ENCODE measurements at regions not wholly inside any gene's neighbourhood (a gene's known extent, or its start where the extent isn't known, plus 50 kb on each side); places are given as distances from the start of the nearest gene placed in this dataset.

- no TSS peak for BruUV-seq (replicated peaks)
- H3K4me3 ChIP-seq (ENCODE audit: low read depth, low read length) = no peak overlapping the region
- DNase-seq = no peak
- Mint-ChIP-seq H3K27me3 (ENCODE audit: insufficient read depth, unreplicated experiment) (peaks cover 7% of the 10 kb centered on the region), H3K4me3 (ENCODE audit: unreplicated experiment) (no peak overlapping the region), H3K9me3 (ENCODE audit: unreplicated experiment) (peaks cover 10% of the 10 kb centered on the region), H3K27ac (ENCODE audit: unreplicated experiment) (no peak overlapping the region), H3K4me1 (ENCODE audit: low read depth, unreplicated experiment) (no peaks in the 10 kb centered on the region), H3K36me3 (ENCODE audit: insufficient read depth, unreplicated experiment) (no peaks in the 10 kb centered on the region)
- intact Hi-C loops (cut with micrococcal nuclease; ENCODE audit: unreplicated experiment) = no loop called here
- no peaks in the 10 kb centered on the region for H3K27me3 ChIP-seq (replicated peaks; ENCODE audit: control insufficient read depth, insufficient read depth, low read length)
- POLR2A ChIA-PET = no interaction called here
- CTCF ChIA-PET = no interaction called here
- no peaks in the 10 kb centered on the region for H3K36me3 ChIP-seq (ENCODE audit: control insufficient read depth, insufficient read depth, low read length)
- H3K9me3 ChIP-seq = no peaks in the 10 kb centered on the region
- no peaks in the 10 kb centered on the region for H3K4me1 ChIP-seq
- TF ChIP-seq CTCF (IDR thresholded peaks at IDR 0.05; ENCODE audit: insufficient read depth in 1 of 2, low read depth in 1 of 2, low read length in 1 of 2, severe bottlenecking in 1 of 2, unreplicated experiment in 1 of 2) = no peak
Measured at GRCh38 chr2:121925466-121925865, 170.0 kb downstream of the TSN start.

DNA sequence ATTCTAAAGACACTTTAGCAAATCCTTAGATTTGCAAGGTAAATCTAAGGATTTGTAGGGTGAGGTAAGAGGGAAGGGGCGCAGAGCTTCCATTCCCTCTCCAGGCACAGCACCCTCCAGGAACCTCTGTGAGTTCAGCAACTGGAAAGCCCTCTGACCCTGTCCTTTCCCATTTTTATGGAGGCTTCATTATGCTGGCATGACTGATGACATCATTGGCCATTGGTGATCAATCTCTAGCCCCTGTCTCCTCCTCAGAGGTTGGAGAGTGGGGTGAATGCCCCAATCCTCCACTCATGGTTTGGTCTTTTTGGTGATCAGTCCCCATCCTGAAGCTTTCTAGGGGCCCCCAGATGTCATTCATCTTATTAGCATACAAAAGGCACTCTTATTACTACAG lies 187.8 kb downstream of the TSN start:
- H3K27me3 ChIP-seq (replicated peaks; ENCODE audit: control insufficient read depth, insufficient read depth, low read length) = no peaks in the 10 kb centered on the region; the same call in 1 of the 2 replicates
- H3K36me3 ChIP-seq (ENCODE audit: control insufficient read depth, insufficient read depth, low read length) = no peaks in the 10 kb centered on the region
- ChIA-PET CTCF (no interaction called here), POLR2A (no interaction called here)
- Mint-ChIP-seq H3K27ac (ENCODE audit: unreplicated experiment) (no peak overlapping the region), H3K4me3 (ENCODE audit: unreplicated experiment) (no peak overlapping the region), H3K27me3 (ENCODE audit: insufficient read depth, unreplicated experiment) (peaks cover 13% of the 10 kb centered on the region), H3K4me1 (ENCODE audit: low read depth, unreplicated experiment) (no peaks in the 10 kb centered on the region), H3K36me3 (ENCODE audit: insufficient read depth, unreplicated experiment) (no peaks in the 10 kb centered on the region), H3K9me3 (ENCODE audit: unreplicated experiment) (no peaks in the 10 kb centered on the region)
- H3K4me1 ChIP-seq = no peaks in the 10 kb centered on the region
- no peak overlapping the region for H3K4me3 ChIP-seq (ENCODE audit: low read depth, low read length)
- TF ChIP-seq CTCF (IDR thresholded peaks at IDR 0.05; ENCODE audit: insufficient read depth in 1 of 2, low read depth in 1 of 2, low read length in 1 of 2, severe bottlenecking in 1 of 2, unreplicated experiment in 1 of 2) = no peak
- intact Hi-C loops (cut with micrococcal nuclease; ENCODE audit: unreplicated experiment) = no loop called here
- no peak for DNase-seq
- BruUV-seq (replicated peaks) = no TSS peak
- H3K9me3 ChIP-seq = no peaks in the 10 kb centered on the region

DNA sequence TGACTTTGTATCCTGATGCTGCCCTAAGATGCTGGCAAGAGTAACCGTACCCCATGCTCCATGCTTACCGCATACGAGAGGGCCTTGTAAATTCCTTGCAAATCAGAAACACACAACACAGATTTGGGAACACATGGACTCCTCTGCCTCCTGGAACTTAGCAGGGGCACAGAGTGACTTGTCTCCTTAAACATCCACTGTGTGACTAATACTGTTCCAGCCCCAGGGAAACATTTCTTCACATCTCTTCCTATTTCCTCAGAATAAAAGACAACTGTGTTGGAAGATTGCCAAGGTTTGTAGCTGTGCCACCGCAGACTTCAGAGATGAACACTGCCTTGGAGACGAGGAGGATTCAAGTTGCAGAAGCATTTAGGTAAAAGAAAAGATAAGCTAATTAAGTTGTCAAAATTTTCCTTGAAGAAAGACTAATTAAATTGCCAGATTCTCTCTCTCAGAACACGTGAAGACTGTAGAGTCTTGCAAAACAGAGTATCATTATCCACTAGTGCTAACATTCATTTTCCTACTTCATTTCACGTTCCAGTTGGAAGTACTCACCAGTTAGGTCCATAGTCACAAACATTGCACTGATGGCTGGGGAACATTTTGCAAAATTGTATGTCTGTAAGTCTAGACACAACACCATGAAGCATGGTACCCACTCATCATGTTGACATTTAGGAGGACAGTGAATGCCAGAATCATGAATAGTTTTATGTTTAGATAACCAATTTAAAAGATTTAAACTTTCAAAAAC lies 188.8 kb downstream of the TSN start:
- intact Hi-C loops (cut with micrococcal nuclease; ENCODE audit: unreplicated experiment) = no loop called here
- H3K4me3 ChIP-seq (ENCODE audit: low read depth, low read length) = no peak overlapping the region
- no peaks in the 10 kb centered on the region for H3K9me3 ChIP-seq
- ChIA-PET POLR2A (no interaction called here), CTCF (interaction anchor here (0.9 kb wide), 1 partner anchor 133 kb away, joined by 3 read pairs; no protein-coding TSS in a partner anchor)
- H3K27me3 ChIP-seq (replicated peaks; ENCODE audit: control insufficient read depth, insufficient read depth, low read length) = no peaks in the 10 kb centered on the region; the same call in 1 of the 2 replicates
- TF ChIP-seq CTCF (IDR thresholded peaks at IDR 0.05; ENCODE audit: insufficient read depth in 1 of 2, low read depth in 1 of 2, low read length in 1 of 2, severe bottlenecking in 1 of 2, unreplicated experiment in 1 of 2) = no peak
- Mint-ChIP-seq H3K27ac (ENCODE audit: unreplicated experiment) (no peak overlapping the region), H3K4me3 (ENCODE audit: unreplicated experiment) (no peak overlapping the region), H3K9me3 (ENCODE audit: unreplicated experiment) (no peaks in the 10 kb centered on the region), H3K27me3 (ENCODE audit: insufficient read depth, unreplicated experiment) (peaks cover 13% of the 10 kb centered on the region), H3K36me3 (ENCODE audit: insufficient read depth, unreplicated experiment) (no peaks in the 10 kb centered on the region), H3K4me1 (ENCODE audit: low read depth, unreplicated experiment) (no peaks in the 10 kb centered on the region)
- no peaks in the 10 kb centered on the region for H3K36me3 ChIP-seq (ENCODE audit: control insufficient read depth, insufficient read depth, low read length)
- no peaks in the 10 kb centered on the region for H3K4me1 ChIP-seq
- no TSS peak for BruUV-seq (replicated peaks)
- DNase-seq = no peak
